AG04450 (cell line): ENCODE measurements at regions not wholly inside any gene's neighbourhood (a gene's known extent, or its start where the extent isn't known, plus 50 kb on each side); places are given as distances from the start of the nearest gene placed in this dataset.

Experiments used
- CTCF ChIA-PET: fragments of 300-600, 350-600 bp; formaldehyde crosslinking; extraction: SDS; loops from one replicate; lab custom pipeline; 2022; ENCODE audit warnings: antibody characterized with exemption, inconsistent platforms; lab: Charles Lee
- POLR2A ChIA-PET: fragments of 350-600 bp; formaldehyde crosslinking; extraction: SDS; loops from one replicate; lab custom pipeline; 2021; ENCODE audit warnings: antibody characterized with exemption, inconsistent platforms; lab: Yijun Ruan, JAX
- DNase-seq: peaks from one replicate; pipeline ENCODE4 v3.0.0-alpha.2; 2011; ENCODE audit warnings: low read depth, low spot score
- H3K27ac ChIP-seq: one replicate; pipeline ENCODE4 v1.5.1; 2012; ENCODE audit warnings: low read depth, low read length, control low read depth
- H3K27me3 ChIP-seq: one replicate; pipeline ENCODE4 v1.6.0; 2012; ENCODE audit warnings: low read length; ENCODE audit not compliant: control insufficient read depth, insufficient read depth
- H3K4me3 ChIP-seq: 2 replicates; pipeline ENCODE4 v1.5.1; 2011; ENCODE audit warnings: mild to moderate bottlenecking, low read depth, low read length, control low read depth
- H3K9me3 ChIP-seq: 2 replicates; pipeline ENCODE4 v1.5.1; 2012; ENCODE audit warnings: low read length; ENCODE audit not compliant: control insufficient read depth, insufficient read depth
- CTCF ChIP-seq: IDR thresholded peaks from 2 replicates; pipeline ENCODE4 v1.5.1; 2011; ENCODE audit warnings: low read depth, low read length, control low read depth, inconsistent platforms

DNA sequence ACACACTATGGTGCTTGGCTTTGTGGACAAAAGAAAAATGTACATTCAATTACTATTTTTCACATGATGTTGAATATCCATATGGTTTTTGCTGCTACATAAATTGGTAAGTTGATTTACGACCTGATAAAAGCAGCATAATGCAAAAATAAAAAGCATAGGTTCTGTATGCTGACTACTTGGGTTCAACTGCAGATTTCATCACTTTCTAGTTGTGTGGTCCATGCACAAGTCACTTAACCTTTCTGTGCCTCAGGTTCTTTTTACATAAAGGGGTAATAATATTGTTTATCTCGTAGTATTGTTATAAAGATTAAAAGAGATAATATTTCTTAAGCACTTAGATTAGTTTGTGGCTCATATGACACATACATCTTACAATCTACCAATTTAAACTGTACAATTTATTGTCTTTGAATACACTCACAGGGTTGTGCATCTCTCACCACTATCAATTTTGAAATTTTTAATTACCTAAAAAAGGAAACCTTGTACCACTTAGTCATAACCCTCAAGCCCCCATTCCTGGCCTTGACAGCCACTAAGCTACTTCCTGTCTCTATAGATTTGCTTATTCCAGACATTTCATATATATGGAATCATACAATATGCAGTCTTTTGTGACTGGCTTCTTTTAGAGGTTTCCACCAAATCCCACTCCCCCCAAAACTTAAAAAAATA is 1443.9 kb downstream of the SUCLG1 start:
- Histone ChIP-seq H3K9me3 (no peaks in the 10 kb centered on the region), H3K27ac (no peak overlapping the region), H3K4me3 (no peak overlapping the region), H3K27me3 (no peaks in the 10 kb centered on the region)
- CTCF ChIA-PET = no interaction called here
- POLR2A ChIA-PET = no interaction called here
- no peak for TF ChIP-seq CTCF
- DNase-seq = no peak

DNA sequence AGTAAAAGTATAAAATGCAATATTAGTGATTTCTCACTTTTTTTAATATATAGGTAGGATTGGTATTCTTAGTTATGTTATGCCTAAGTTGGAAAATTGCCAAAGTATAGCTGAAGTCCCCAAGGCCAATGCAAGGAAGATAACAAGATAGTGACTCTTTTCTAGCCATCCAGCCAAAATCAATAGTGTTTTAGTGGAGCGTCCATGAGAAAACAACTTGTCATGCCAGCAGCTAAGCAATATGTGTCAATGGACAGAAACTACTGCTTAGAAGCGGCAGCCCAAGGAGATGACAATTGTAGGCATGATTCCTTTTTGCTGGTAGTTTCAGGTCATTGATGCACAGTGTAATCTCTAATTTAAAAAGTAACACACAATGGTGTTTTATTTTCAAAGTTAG is 1444.6 kb downstream of the SUCLG1 start:
- Histone ChIP-seq H3K9me3 (no peaks in the 10 kb centered on the region), H3K4me3 (no peak overlapping the region), H3K27me3 (no peaks in the 10 kb centered on the region), H3K27ac (no peak overlapping the region)
- ChIA-PET POLR2A (no interaction called here), CTCF (no interaction called here)
- DNase-seq = no peak
- no peak for TF ChIP-seq CTCF

DNA sequence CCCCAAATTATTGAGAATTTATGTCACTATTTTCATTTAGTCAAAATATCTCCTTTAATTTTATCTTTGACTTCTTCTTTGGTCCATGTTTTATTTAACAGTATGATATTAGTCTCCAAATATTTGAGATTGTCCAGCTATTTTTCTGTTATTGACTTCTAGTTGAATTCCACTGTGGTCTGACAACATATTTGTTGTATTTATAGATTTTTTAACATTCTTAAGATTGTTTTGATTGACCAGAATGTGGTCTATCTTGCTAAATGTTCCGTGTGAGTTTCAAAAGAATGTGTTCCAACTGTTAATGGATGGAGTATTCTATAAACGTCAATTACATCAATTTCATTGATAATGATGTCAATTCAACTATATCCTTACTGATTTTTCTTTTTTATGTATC is 1452.1 kb downstream of the SUCLG1 start:
- Histone ChIP-seq H3K9me3 (no peaks in the 10 kb centered on the region), H3K27me3 (no peaks in the 10 kb centered on the region), H3K27ac (no peak overlapping the region), H3K4me3 (no peak overlapping the region)
- ChIA-PET CTCF (no interaction called here), POLR2A (no interaction called here)
- no peak for TF ChIP-seq CTCF
- DNase-seq = no peak

GRCh38 chr2:83003555-83003954 is 1455.5 kb downstream of the SUCLG1 start:
- ChIA-PET POLR2A (no interaction called here), CTCF (no interaction called here)
- H3K27me3 ChIP-seq = no peaks in the 10 kb centered on the region
- no peak for TF ChIP-seq CTCF
- DNase-seq = no peak
- H3K27ac ChIP-seq = no peak overlapping the region
- H3K4me3 ChIP-seq = no peak overlapping the region
- H3K9me3 ChIP-seq = no peaks in the 10 kb centered on the region

GRCh38 chr2:83002706-83003105 is 1456.4 kb downstream of the SUCLG1 start:
- Histone ChIP-seq H3K9me3 (no peaks in the 10 kb centered on the region), H3K27me3 (no peaks in the 10 kb centered on the region), H3K27ac (no peak overlapping the region), H3K4me3 (no peak overlapping the region)
- ChIA-PET CTCF (interaction anchor here (0.5 kb wide), 1 partner anchor 194 kb away, joined by 3 read pairs; no protein-coding TSS in a partner anchor), POLR2A (no interaction called here)
- no peak for TF ChIP-seq CTCF
- DNase-seq = no peak
